ENCODE measurements at regions not wholly inside any gene's neighbourhood (a gene's known extent, or its start where the extent isn't known, plus 50 kb on each side); places are given as distances from the start of the nearest gene placed in this dataset.
"Not testable (repeated sequence)": the region's sequence is repeated elsewhere in the genome, so short reads cannot be mapped to it uniquely, and the experiment has no call there.

GRCh38 chr6:79404261-79404660 lies 133.0 kb downstream of the LCA5 start:
- intact Hi-C loops (cut with DNase I), result no loop called here
- Histone ChIP-seq H3K27ac (no peak overlapping the region), H3K36me3 (no peaks in the 10 kb centered on the region), H3K4me3 (replicated peaks in 1 of 3) (no peak overlapping the region), H3K4me1 (peaks cover 0 to 12% of the 10 kb centered on the region in 2 donors), H3K9me3 (no peaks in the 10 kb centered on the region), H3K27me3 (no peaks in the 10 kb centered on the region)
- WGBS, 2 donors, result 80 to 98% methylated on average over 3 of the region's 3 CpGs
- no peak for DNase-seq
- TF ChIP-seq POLR2A (IDR thresholded peaks at IDR 0.05) (no peak), CTCF (IDR thresholded peaks at IDR 0.05) (no peak)

- no peaks in the 10 kb centered on the region for H3K36me3 ChIP-seq
- intact Hi-C loops (cut with DNase I), result no loop called here
- no peak for DNase-seq
- peaks cover 0 to 12% of the 10 kb centered on the region in 2 donors for H3K4me1 ChIP-seq
- H3K9me3 ChIP-seq, result no peaks in the 10 kb centered on the region
- H3K27ac ChIP-seq, result no peak overlapping the region
- TF ChIP-seq POLR2A (IDR thresholded peaks at IDR 0.05) (no peak), CTCF (IDR thresholded peaks at IDR 0.05) (no peak)
- H3K27me3 ChIP-seq, result no peaks in the 10 kb centered on the region
- 86 to 93% methylated on average over 1 of the region's 1 CpG for WGBS, 2 donors
- no peak overlapping the region for H3K4me3 ChIP-seq (replicated peaks in 1 of 3)
These were observed 133.7 kb downstream of the LCA5 start for GRCh38 chr6:79403563-79403962.

DNA sequence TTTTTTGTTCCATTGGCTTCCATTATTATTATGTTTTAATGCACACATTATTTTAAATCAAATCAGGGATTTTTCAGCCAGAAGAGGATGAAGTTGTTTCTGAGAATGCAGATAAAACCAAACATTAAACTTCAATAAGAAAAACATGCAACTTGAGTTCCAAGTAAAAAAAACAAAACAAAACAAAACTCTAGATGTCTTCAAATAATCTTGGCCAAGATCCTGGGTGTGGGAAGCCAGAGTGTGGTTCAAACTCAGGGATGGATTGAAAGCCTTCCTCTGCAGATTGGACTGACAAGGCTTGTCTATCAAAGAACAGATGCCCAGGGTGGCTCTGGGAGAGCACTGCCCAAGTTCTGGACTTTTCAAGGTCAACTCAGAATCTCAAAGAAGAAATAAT lies 134.1 kb downstream of the LCA5 start:
- Histone ChIP-seq H3K27me3 (no peaks in the 10 kb centered on the region), H3K4me1 (peaks cover 0 to 12% of the 10 kb centered on the region in 2 donors), H3K27ac (no peak overlapping the region), H3K36me3 (no peaks in the 10 kb centered on the region), H3K4me3 (replicated peaks in 1 of 3) (no peak overlapping the region), H3K9me3 (no peaks in the 10 kb centered on the region)
- TF ChIP-seq CTCF (IDR thresholded peaks at IDR 0.05), result no peak
- intact Hi-C loops (cut with DNase I), result no loop called here
- no peak for DNase-seq

- 79 to 81% methylated on average over 3 of the region's 3 CpGs for WGBS, 2 donors
- no peak for TF ChIP-seq CTCF (IDR thresholded peaks at IDR 0.05)
- no peak for TF ChIP-seq POLR2A (IDR thresholded peaks at IDR 0.05)
- Histone ChIP-seq H3K9me3 (no peaks in the 10 kb centered on the region), H3K27ac (no peak overlapping the region), H3K4me1 (peaks cover 0 to 12% of the 10 kb centered on the region in 2 donors), H3K27me3 (no peaks in the 10 kb centered on the region), H3K4me3 (replicated peaks in 1 of 3) (no peak overlapping the region), H3K36me3 (no peaks in the 10 kb centered on the region)
- DNase-seq, result no peak
- intact Hi-C loops (cut with DNase I), result no loop called here
These were observed 137.7 kb downstream of the LCA5 start for GRCh38 chr6:79399499-79399898.

DNA sequence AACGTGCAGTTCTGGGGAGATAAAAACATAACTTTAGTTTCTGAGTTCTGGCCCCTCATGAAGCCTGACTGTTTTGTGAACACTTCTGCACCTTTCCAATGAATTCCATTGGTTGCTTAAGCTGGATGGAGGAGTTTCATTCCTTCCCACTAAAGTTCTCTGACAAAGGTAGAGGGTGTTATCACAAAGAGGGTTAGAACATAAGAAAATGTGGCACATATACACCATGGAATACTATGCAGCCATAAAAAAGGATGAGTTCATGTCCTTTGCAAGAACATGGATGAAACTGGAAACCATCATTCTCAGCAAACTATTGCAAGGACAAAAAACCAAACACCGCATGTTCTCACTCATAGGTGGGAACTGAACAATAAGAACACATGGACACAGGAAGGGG lies 138.6 kb downstream of the LCA5 start:
- intact Hi-C loops (cut with DNase I); H3K4me1 ChIP-seq: not testable (repeated sequence)
- 91 to 95% methylated on average over 2 of the region's 2 CpGs for WGBS, 2 donors

DNA sequence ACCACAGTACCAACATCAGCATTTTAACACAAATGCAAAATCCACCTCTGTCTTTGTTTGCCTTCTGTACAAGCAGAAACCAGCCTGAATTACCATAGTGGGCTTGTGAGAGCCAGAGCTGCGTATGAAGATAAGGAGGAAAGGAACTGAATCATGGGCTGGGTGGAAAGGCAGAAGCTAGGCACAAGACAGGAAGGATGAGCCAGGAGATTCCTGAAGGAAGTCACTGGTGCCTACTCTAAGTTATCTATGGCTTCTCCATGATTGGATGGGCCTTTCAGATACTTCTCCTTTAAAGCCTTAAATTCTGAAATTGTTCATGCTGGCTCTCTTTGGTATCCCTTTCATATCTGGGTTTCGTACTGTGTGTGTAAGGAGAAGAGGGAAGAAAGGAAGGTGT lies 140.6 kb downstream of the LCA5 start:
- TF ChIP-seq CTCF (IDR thresholded peaks at IDR 0.05) (no peak), POLR2A (IDR thresholded peaks at IDR 0.05) (no peak)
- H3K9me3 ChIP-seq, result no peaks in the 10 kb centered on the region
- H3K4me3 ChIP-seq (replicated peaks in 1 of 3), result no peak overlapping the region
- no peaks in the 10 kb centered on the region for H3K36me3 ChIP-seq
- H3K4me1 ChIP-seq, result no peaks in the 10 kb centered on the region
- intact Hi-C loops (cut with DNase I), result no loop called here
- H3K27me3 ChIP-seq, result no peaks in the 10 kb centered on the region
- 92 to 100% methylated on average over 2 of the region's 2 CpGs for WGBS, 2 donors
- DNase-seq, result no peak
- no peak overlapping the region for H3K27ac ChIP-seq

More for the DNA sequence above, 138.6 kb downstream of the LCA5 start:
- not testable (repeated sequence) for H3K27me3 ChIP-seq; H3K36me3 ChIP-seq; DNase-seq; H3K27ac ChIP-seq; H3K4me3 ChIP-seq (replicated peaks in 1 of 3); H3K9me3 ChIP-seq

Data from thyroid gland (tissue), 4 donors.